Stomach (tissue), 4 donors: ENCODE measurements at regions not wholly inside any gene's neighbourhood (a gene's known extent, or its start where the extent isn't known, plus 50 kb on each side); places are given as distances from the start of the nearest gene placed in this dataset.

Experiments used
- EP300 ChIP-seq: sonication (generic); formaldehyde crosslinking; IDR thresholded peaks from one replicate; pipeline ENCODE4 v1.6.1; 2017; ENCODE audit warnings: antibody characterized with exemption
- TF ChIP-seq, protein P1 (sequence below), 7 experiments: fragments of 450-650 bp in 4 of 7; fragments of 200-600 bp in 3 of 7; sonication (generic) in 3 of 7; IDR thresholded peaks; one replicate each; pipeline ENCODE4 v1.5.1; 2016 to 2019; ENCODE audit warnings: antibody characterized with exemption in 7 of 7, control low read depth in 2 of 7, mild to moderate bottlenecking in 1 of 7

DNA sequence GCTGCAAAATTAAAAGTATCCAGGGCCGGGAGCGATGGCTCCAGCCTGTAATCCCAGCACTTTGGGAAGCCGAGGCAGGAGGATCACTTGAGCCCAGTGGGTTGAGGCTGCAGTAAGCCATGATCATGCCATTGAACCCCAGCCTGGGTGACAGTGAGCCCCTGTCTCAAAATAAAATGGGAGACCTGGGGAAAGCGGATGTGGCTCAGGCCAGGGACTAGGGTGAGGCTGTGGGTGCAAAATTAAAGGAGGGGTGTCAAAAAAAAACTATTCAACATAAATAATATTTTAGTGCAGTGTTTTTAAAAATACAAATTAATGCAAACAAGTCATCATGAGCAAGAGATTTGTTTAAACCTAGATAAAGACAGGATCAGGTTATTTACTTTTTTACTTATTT, 100.1 kb upstream of the SLC45A1 start:
- TF ChIP-seq, protein P1, sequence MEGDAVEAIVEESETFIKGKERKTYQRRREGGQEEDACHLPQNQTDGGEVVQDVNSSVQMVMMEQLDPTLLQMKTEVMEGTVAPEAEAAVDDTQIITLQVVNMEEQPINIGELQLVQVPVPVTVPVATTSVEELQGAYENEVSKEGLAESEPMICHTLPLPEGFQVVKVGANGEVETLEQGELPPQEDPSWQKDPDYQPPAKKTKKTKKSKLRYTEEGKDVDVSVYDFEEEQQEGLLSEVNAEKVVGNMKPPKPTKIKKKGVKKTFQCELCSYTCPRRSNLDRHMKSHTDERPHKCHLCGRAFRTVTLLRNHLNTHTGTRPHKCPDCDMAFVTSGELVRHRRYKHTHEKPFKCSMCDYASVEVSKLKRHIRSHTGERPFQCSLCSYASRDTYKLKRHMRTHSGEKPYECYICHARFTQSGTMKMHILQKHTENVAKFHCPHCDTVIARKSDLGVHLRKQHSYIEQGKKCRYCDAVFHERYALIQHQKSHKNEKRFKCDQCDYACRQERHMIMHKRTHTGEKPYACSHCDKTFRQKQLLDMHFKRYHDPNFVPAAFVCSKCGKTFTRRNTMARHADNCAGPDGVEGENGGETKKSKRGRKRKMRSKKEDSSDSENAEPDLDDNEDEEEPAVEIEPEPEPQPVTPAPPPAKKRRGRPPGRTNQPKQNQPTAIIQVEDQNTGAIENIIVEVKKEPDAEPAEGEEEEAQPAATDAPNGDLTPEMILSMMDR (IDR thresholded peaks at IDR 0.05) = no peak
- no peak for TF ChIP-seq EP300
